Activated CD4-positive, alpha-beta T cell treated with anti-CD3 and anti-CD28 coated beads, Interleukin-2, amount 50 U/mL, for 24 hours (primary cell): ENCODE measurements at regions not wholly inside any gene's neighbourhood (a gene's known extent, or its start where the extent isn't known, plus 50 kb on each side); places are given as distances from the start of the nearest gene placed in this dataset.
"Not testable (repeated sequence)": the region's sequence is repeated elsewhere in the genome, so short reads cannot be mapped to it uniquely, and the experiment has no call there.

Source experiments
- DNase-seq, 2 donors: peaks; one replicate each; pipeline ENCODE4 v3.0.0-alpha.2; 2020; ENCODE audit warnings: low read depth in 1 of 2, low spot score in 1 of 2

- DNase-seq = no peak
Measured at GRCh38 chr18:70627182-70627802, 338.4 kb downstream of the SOCS6 start.

DNA sequence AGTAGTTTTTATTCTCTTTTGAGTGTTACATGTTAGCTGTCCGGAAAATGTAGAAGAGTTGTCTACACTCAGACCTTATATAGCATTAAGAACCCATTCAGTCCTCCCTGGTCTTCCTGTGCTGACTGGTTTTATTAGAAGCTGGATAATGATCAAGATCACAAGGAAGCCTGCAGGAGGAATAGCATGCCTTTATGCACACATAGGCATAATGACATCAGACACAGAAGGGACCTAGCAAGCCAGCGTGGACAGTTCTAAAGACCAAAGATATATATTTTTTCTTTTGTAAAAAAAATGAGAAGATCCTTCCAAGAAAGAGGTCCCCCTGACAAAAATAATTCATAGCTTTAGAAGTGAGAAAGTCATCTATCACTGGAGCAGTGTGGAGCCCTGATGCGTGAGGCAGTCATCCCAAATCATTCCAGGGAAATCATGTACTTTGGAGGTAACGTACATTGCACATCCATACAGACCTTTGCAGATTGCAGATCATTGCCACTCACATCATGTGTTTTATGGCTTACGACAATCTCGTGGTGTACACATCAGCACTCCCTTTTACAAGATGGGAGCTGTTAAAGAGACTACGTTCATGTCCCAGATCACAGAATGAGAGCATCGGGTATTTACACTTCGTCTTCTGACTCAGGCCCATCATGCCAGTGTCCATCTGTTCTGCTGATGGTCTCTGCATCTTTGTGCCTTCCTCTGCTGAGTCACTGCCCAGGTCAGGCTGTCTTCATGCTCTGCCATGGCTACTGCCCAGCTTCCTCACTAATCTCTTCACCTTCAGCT is 334.0 kb downstream of the SOCS6 start:
- no peak for DNase-seq

GRCh38 chr18:70621710-70622109 is 332.9 kb downstream of the SOCS6 start:
- DNase-seq = no peak

DNA sequence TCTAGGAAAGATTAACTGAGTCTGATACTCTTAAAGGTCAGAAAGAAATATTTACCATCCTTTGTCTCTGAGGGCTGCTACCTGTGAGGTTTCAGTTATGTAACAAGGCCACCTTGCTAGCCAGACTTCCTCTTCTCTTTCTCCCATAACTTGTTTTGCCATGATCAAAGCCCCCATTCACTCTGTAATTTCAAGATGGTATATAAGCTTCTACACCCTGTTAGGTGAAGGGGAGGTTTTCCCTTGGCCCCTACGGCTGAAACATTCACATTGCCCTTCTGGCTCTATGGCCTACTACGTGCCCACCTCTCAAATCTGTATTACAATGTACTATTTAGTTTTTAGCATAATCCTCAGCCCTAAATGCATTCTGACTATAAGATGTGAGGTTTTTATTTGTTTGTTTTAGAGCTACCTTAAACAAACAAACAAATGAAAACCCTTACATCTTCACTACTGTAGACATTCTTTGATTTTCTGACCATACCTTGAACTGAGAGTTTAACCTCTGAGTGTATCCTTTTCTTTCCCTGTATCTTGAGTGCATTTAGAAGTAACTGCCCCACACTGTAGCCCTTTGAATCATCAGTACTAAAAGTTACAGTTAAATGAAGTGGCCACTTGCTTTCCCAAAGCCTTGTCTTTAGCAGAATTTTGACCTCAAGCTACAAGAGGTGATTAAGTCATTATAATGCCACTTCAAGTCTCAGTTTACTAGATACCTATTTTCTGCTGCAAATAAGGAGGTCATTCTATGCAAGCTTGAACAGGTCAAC is 332.2 kb downstream of the SOCS6 start:
- DNase-seq = no peak

- no peak for DNase-seq
Measured at GRCh38 chr18:70617020-70617763, 328.3 kb downstream of the SOCS6 start.

DNA sequence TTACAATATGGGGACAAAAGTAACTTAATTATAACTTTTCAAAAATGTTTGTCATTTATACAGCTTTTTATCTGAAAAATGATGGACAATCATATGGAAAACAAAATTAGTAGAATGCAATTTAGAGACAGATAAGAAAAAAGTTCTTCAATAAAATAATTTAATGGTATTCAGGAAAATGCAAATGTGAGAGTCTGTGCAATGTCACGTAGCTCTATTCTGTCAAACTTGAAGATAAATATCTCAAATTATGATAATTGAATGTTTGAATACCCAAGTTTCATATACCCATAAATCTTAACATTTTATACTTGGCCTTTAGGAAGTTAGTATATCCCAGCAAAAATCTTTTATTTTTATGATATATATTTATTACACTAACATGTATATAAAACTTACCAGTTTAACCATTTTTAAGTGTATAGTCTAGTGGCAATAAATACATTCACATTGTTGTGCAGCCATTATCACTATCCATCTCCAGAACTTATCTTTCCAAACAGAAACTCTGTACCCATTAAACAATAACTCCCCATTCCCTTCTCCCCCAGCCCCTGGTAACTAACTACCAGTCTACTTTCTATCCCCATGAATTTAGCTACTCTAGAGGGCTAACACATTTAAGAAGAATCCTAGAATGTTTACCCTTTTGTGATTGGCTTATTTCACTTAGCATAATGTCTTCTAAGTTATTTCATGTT is 311.5 kb downstream of the SOCS6 start:
- no peak for DNase-seq

- no peak for DNase-seq
Measured at GRCh38 chr18:70598406-70598805, 309.6 kb downstream of the SOCS6 start.

DNA sequence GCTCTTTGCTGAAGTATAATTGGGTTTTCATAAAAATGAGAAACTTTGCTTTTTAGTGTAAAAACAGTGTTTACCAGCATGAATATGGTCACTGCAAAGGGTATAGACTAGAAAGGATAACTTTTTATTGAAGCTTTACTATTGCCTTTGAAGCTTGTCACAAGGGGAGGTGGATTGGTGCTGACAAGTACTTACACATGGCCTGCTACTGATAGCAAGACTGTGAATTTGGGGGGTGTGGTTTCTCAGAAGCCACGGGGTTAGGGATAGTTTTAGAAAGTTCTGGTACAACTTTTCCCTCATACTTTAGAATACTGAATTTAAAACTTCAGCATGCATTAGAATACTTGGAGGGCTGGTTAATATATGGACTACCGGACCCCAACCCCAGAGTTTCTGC is 294.1 kb downstream of the SOCS6 start:
- no peak for DNase-seq

GRCh38 chr18:70578480-70578879 is 289.6 kb downstream of the SOCS6 start:
- DNase-seq = no peak

DNA sequence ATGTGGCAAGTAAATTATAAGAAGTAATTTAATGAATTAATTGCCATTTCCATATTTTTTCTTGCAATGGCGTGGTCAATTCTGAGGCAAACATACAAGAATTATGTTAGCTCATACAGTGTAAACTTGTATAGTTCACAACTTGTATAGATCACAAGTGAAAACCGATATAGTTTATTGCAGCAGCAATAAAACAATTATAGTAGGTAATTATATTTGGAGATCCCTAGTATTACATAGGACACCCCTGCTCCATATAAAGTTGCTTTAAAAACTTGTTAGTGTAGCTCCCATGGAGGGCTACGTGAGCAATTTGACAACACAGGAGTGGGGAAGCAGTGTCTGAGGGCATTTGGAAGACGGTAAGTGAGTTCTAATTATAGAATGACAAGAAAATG is 288.2 kb downstream of the SOCS6 start:
- DNase-seq = no peak

DNA sequence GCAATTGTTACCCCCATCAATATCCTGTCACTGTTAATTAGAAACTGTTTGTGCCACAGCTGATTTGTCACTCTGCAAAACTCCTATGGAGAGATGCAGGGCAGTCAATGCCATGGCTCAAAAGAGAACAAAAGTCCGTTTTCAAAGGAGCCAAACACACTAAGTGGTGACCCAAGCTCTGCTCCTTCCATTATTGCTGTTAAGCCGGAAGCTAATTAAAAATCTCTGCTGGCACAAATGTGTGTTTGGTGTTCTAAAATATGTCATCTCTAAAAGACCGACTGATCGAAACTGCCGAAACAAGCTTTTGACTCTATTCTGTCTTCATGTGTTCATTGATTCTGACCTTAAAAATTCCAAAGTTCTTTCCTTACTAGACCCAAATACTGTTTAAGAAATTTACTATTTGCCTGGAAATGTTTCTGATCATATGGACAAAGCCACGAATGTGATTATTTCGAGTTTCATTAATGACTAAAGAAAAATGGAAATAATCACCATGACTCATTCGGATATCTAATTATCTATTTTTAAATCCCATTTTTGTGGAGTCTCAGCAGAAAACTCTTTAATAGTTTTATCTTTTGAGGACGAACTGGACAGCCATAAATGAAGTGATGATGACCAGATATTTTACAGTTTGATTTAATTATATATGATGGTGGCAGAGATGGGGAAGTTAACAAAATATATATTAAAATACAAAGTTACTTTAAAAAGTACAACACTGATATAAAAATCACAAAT is 287.6 kb downstream of the SOCS6 start:
- no peak for DNase-seq

DNA sequence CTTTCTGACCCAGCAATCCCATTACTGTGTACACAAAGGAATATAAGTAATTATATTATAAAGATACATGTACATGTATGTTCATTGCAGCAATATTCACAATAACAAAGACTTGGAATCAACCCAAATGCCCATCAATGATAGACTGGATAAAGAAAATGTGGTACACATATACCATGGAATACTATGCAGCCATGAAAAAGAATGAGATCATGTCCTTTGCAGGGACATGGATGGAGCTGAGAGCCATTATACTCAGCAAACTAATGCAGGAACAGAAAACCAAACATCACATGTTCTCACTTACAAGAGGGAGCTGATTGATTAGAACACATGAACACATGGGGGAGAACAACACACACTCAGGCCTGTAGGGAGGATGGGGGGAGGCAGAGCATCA is 286.1 kb downstream of the SOCS6 start:
- not testable (repeated sequence) for DNase-seq

DNA sequence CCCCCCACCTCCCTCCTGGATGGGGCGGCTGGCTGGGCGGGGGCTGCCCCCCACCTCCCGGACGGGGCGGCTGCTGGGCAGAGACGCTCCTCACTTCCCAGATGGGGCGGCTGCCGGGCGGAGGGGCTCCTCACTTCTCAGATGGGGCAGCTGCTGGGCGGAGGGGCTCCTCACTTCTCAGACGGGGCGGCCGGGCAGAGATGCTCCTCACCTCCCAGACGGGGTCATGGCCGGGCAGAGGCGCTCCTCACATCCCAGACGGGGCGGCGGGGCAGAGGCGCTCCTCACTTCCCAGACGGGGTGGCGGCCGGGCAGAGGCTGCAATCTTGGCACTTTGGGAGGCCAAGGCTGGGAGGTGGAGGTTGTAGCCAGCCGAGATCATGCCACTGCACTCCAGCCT is 280.8 kb downstream of the SOCS6 start:
- DNase-seq = not testable (repeated sequence)

DNA sequence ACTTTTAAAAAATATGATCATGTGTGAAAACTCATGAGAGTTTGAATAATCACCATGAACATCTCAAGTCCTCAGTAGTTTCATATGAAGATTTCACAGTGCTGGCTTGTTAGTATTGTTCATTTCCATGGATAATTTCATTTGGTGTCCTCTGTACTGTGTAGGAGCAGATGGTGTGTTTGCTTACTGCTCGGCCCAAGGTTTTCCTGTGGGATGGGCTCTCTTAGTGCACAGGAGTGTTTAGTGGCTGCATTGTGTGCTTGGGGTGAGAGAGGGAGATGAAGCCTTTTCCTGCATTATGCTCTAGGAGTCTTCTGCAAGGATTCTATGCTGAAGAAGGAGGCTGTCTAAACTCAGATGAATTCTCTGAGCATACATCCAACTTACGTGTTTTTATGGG is 270.6 kb downstream of the SOCS6 start:
- no peak for DNase-seq

DNA sequence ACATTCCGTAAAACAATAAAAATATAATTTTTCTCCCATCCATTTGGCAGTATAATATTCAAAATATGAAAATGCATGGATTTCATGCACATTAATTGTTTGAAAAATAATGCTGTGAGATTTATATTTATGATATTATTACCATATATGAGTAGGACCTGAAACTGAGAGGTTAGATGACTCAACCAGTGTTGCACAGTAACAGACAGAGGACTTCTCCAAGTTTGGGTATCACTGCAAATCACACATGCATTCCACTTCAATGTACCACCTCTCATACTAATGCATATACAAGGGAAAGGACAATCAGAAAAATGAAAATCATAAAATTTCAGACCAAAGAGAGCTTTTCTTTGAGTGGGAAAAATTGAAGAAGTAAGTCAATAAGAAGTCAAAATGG is 269.5 kb downstream of the SOCS6 start:
- DNase-seq = no peak

DNA sequence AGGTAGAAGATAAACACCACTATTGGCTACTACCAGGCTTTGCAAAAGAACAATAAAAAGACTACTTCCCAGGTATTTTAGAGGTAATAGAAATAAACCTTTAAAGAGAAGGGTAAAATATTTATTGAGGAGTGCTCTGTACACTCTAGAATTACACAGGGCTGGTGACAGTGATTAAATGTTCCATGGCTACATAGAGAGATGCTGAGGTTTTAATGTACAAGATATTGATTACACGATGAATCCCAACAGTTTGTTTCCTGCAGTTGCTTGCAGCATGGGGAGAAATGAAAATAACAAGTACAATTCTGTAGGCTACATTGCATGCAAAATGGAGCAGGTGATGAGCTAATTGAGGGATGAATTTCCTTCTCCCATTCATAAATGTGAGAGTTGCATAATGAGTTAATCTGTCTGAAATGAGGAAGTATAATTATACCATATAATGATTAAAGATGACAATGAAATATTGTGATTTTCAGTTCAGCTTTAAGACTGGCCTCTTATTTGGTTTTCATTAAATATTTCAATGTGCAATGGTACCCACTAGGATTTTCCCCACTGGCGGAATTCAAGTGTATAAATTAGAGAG is 266.1 kb downstream of the SOCS6 start:
- DNase-seq = no peak

- DNase-seq = no peak
Measured at GRCh38 chr18:70553936-70554260, 265.1 kb downstream of the SOCS6 start.

DNA sequence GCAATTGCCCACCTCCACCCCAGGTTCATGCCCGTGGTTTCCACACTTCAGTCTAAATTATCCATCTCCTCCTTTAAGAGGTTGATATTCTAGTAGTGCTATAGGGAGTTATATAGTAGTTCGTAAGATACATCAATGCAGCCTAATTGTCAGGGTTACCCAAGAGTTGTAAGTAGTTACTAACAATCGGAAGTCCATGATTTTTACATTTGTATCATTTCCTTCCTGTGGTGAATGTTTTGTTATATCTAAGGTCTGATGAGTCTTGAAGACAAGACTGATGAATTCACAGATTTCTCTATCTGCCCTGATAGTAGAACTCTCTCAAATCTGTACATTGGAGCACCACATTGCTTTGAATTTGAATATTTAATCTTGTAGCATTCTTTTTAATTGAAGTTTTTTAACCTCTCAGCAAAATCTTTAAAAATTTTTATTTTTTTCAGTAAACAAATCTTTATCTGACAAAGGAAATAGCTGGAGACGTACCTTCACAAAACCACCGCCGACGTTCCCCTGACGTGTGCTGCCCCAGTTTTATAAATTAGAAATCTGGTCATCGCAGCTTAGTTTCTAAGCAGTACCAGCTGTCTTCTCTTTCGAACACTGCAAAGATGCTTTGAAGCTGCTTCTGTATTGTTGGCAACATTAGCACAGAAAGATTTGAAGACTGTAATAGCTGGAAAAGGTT is 264.5 kb downstream of the SOCS6 start:
- DNase-seq = no peak

GRCh38 chr18:70536370-70537062 is 247.7 kb downstream of the SOCS6 start:
- no peak for DNase-seq
